ENCODE measurements at regions not wholly inside any gene's neighbourhood (a gene's known extent, or its start where the extent isn't known, plus 50 kb on each side); places are given as distances from the start of the nearest gene placed in this dataset.

GRCh38 chr3:176787506-176787905 is 409.8 kb downstream of the TBL1XR1 start:
- DNase-seq (ENCODE audit: extremely low spot score), result no peak
- ChIA-PET CTCF (interaction anchor here (1.2 kb wide), 1 partner anchor 10 kb away, joined by 3 read pairs; no protein-coding TSS in a partner anchor), POLR2A (no interaction called here)
- TF ChIP-seq, protein P1, sequence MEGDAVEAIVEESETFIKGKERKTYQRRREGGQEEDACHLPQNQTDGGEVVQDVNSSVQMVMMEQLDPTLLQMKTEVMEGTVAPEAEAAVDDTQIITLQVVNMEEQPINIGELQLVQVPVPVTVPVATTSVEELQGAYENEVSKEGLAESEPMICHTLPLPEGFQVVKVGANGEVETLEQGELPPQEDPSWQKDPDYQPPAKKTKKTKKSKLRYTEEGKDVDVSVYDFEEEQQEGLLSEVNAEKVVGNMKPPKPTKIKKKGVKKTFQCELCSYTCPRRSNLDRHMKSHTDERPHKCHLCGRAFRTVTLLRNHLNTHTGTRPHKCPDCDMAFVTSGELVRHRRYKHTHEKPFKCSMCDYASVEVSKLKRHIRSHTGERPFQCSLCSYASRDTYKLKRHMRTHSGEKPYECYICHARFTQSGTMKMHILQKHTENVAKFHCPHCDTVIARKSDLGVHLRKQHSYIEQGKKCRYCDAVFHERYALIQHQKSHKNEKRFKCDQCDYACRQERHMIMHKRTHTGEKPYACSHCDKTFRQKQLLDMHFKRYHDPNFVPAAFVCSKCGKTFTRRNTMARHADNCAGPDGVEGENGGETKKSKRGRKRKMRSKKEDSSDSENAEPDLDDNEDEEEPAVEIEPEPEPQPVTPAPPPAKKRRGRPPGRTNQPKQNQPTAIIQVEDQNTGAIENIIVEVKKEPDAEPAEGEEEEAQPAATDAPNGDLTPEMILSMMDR (IDR thresholded peaks at IDR 0.05; ENCODE audit: control extremely low read depth, extremely low read depth, low read depth, missing control alignments), result no peak

GRCh38 chr3:176785171-176785570 is 412.1 kb downstream of the TBL1XR1 start:
- ChIA-PET POLR2A (no interaction called here), CTCF (no interaction called here)
- DNase-seq (ENCODE audit: extremely low spot score), result no peak
- TF ChIP-seq, protein P1 (IDR thresholded peaks at IDR 0.05; ENCODE audit: control extremely low read depth, extremely low read depth, low read depth, missing control alignments), result no peak

DNA sequence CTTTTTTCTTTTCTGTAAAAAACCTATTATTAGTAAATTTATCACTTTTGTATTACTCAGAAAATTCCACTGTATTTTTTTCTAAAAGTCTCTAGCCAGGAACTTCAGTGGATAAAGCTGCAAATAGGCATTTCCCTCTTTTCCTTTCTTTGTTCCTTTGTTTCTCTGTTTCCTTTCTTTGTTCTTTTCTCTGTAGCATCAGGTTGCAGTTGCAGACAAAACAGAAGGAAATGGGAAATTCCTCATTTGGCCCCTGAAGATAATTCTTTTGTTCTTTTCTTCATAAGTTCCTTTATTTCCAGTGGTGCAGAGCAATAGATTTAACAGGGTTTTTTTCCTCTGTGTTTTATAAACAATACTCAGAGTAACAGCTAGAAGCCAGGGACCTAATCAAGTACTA is 416.5 kb downstream of the TBL1XR1 start:
- ChIA-PET CTCF (no interaction called here), POLR2A (no interaction called here)
- DNase-seq (ENCODE audit: extremely low spot score), result no peak
- TF ChIP-seq, protein P1 (IDR thresholded peaks at IDR 0.05; ENCODE audit: control extremely low read depth, extremely low read depth, low read depth, missing control alignments), result no peak

DNA sequence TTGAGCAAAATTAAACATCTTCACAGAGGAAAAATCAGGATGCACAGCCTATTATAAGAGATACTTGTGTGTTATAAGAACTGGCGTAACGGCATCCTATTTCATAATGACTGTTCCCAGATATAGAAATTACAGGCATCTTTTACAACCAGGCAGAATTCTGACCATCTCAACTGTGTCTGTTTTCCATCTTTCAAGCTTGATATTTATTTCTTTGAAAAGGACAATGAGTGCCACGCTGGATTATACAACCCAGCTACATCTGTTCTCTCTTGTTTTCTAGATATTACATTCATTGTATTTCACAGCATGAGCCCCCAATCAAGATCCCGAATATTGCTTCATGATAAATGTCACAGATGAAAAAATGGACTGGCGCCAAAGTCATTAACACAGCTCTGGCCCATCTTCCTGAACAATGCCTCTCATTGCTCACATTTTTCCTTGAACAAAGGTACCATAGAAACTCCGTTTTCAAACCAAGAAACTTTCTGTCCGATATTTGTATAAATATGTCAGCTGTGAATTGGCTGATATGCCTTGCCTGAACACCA is 420.6 kb downstream of the TBL1XR1 start:
- TF ChIP-seq, protein P1 (IDR thresholded peaks at IDR 0.05; ENCODE audit: control extremely low read depth, extremely low read depth, low read depth, missing control alignments), result no peak
- POLR2A ChIA-PET, result no interaction called here
- no peak for DNase-seq (ENCODE audit: extremely low spot score)
- CTCF ChIA-PET, result interaction anchor here (0.8 kb wide), 1 partner anchor 22 kb away, joined by 3 read pairs; no protein-coding TSS in a partner anchor

DNA sequence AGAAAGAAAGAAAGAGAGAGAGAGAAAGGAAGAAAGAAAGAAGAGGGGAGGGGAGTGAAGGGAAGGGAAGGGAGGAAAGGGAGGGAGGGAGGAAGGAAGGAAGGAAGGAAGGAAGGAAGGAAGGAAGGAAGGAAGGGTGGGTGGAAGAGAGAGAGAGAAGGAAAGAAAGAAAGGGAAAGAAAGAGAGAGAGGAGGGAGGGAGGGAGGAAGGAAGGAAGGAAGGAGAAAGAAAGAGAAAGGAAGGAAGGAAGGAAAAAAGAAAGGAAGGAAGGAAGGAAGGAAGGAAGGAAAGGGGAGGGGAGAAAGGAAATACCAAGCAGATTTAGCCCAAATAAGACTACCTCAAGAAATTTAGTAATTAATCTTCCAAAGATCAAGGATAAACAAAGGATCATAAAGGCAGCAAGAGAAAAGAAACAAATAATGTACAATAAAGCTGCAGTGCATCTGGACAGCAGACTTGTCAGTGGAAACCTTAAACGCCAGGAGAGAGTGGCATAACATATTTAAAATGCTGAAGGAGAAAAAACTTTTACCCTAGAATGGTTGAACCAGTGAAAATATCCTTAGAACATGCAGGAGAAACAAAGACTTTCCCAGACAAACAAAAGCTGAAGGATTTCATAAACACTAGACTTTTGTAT is 427.6 kb downstream of the TBL1XR1 start:
- POLR2A ChIA-PET, result no interaction called here
- TF ChIP-seq, protein P1 (IDR thresholded peaks at IDR 0.05; ENCODE audit: control extremely low read depth, extremely low read depth, low read depth, missing control alignments), result no peak
- CTCF ChIA-PET, result no interaction called here
- no peak for DNase-seq (ENCODE audit: extremely low spot score)

DNA sequence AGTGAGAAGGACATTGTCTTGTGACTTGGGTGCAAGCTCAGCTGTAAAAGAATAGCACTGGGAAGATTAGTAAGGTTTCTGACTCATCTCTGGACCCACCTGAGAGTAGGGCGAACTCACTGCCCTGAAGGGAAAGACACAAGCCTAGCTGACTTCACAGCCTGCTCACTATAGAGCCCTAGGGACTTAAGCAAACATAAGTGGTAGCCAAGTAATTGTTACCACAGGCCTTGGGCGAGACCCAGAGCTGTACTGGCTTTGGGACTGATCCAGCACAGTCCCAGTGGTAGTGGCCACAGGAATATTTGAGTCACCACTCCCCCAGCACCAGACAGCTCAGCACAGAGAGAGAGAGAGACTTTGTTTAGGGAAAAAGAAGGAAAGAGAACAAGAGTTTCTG is 429.9 kb downstream of the TBL1XR1 start:
- no peak for DNase-seq (ENCODE audit: extremely low spot score)
- CTCF ChIA-PET, result no interaction called here
- POLR2A ChIA-PET, result no interaction called here
- TF ChIP-seq, protein P1 (IDR thresholded peaks at IDR 0.05; ENCODE audit: control extremely low read depth, extremely low read depth, low read depth, missing control alignments), result no peak
